T-helper 9 cell (primary cell): ENCODE measurements at regions not wholly inside any gene's neighbourhood (a gene's known extent, or its start where the extent isn't known, plus 50 kb on each side); places are given as distances from the start of the nearest gene placed in this dataset.

Experiments used
- DNase-seq: peaks from one replicate; pipeline ENCODE4 v3.0.0-alpha.2; 2020

DNA sequence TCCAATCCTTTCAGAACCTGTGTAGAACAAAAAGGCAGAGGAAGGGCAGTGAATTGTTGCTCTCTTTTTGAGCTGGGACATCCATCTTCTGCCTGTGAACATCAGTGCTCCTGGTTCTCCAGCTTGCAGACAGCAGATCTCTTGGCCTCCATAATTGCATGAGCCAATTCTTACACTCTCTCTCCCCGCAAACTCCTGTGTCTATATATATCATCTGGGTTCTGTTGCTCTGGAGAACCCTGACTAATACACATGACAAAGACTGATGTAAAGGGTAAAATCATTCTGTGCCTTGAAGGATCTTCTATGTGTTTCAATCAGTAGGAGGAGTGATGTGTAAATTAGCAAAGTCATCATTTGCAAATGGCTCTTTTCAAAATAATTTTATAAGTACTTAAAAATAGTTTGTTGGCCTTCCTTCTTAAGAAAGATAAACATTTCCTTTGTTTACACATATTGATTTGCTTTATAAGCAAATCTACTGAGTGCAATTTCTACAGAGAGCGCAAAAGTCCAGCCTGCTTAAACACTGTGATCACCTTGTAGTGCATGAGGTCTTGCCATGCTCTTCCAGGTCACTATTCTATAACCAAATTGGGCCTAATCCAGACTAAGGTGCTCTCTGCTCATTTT, 154.9 kb upstream of the ANKRD28 start:
- DNase-seq: no peak

- DNase-seq: no peak
Measured at GRCh38 chr3:15953841-15954240, 156.1 kb upstream of the ANKRD28 start.

DNA sequence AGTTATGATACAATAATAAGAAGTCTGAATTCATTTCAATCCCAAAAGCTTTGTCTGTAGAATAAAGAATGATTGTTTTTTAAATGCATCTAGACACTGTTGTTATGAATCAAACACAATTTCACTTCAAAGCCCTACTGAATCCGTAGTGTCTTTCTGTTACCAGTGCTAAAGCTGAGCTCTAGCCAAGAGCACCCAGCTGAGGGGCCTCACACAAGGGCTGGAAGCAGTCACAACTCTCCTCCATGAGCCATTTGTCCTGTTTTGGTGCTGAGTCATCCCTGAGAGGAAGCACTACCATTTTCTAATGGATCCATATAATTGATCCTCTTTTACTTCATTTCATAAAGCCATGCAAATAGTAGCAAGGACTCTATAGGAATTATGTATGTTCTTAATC, 158.2 kb upstream of the ANKRD28 start:
- DNase-seq: no peak

DNA sequence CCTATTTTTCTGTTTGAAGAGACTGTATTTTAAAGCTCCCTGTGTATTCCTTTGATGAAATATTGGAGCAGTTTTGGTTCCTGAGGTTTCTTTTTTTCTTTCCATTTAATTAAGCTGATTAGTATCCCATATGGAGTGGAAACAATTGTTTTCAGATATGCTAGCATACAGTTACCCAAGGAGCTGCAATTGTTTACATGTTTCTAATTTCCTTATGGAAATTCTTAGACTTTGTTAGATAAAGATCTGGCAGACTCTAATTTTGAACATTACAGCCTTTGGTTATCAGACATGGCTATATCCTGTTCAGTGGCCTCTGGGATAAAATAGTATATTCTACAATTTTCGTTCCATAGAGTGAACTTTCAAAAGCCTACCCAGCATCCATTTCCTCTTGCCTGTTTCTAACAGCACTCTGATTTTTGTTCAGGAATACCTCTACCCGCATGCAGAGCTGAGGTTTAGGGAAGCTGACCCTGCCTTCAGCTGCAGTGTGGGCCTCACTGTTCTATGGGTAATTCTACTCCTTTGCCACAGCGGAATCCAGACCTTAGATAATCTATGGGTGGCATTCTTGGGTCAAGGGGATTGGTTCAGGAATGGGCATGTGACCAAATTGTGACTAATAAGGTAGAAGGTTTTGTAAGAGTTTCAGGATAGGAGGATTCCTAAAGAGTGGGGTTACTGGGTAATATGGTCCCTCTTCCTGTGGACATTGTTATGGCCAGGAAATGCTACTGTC, 161.1 kb upstream of the ANKRD28 start:
- DNase-seq: no peak

DNA sequence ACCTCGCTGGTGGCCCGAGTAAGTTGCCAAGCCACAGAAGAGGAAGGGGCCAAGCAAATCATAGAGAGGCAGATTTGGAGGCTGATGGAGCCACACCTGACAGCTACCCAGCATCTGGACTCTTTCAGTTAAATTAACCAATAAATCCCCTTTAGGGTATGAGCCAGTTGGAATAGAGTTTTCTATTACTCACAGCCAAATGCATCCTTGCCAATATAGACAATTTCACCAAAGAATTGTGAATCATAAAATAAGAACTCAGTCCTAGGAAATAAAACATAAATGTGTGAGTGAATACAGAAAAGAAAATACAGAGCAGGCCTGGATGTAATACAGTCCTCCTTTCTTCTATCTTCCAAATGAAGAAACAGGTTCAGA, 161.6 kb upstream of the ANKRD28 start:
- no peak for DNase-seq

DNA sequence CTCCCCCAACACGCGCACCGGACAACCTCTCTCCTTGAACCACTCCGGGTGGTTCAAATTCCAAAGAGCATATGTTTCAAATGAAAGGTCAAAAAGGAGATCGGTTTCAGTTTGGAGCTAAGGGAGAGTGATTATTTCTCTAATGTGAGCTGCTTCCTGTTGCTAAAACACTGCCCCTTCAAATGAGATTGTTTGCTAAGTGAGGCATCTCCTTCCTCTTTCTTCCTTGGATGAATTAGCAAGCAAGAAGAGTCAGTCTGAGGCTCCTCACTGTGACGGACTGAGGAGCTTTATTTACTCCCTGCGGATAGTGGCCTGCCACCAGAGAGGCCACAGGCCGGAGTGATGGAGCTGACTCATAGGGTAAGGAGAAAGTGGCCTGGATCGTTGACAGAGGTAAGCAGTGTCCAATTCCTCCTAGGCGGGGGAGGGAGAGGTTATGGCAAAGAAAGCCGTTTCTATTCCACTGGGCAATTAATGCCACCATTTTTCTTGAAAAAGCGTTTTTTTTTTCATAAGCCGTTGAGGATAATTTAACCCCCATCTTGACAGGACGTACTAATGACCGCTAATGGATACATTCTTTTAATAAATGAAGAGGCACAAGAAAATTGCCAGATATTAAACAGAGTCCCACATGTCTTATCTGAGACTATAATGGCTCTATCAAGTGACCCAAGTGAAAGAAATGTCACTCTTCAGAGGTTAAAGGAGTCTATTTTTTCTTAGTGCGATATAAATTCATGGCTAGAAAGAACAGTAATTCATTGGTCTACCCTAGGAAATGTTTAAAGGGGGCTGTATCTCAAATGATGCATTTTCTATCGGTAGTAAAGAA, 167.0 kb upstream of the ANKRD28 start:
- no peak for DNase-seq

DNA sequence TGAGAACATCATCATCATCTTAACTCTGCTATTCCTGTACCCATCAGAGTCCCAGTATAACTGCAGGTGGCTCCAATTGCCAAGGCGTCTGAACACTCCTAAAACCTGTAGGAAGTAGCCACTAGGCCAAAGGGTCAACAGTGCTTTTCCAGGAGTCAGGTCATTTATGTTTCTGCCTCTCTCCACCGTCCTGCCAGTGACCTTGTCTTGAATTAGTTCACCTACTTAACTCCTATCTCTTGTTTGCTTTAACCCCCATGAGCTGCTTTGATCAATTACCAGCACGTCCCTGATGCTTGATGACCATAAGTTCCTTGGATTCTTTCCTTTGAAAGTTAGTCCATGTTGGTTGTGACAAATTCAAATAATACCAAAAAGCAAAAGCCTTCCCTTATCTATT, 169.8 kb upstream of the ANKRD28 start:
- DNase-seq: no peak

DNA sequence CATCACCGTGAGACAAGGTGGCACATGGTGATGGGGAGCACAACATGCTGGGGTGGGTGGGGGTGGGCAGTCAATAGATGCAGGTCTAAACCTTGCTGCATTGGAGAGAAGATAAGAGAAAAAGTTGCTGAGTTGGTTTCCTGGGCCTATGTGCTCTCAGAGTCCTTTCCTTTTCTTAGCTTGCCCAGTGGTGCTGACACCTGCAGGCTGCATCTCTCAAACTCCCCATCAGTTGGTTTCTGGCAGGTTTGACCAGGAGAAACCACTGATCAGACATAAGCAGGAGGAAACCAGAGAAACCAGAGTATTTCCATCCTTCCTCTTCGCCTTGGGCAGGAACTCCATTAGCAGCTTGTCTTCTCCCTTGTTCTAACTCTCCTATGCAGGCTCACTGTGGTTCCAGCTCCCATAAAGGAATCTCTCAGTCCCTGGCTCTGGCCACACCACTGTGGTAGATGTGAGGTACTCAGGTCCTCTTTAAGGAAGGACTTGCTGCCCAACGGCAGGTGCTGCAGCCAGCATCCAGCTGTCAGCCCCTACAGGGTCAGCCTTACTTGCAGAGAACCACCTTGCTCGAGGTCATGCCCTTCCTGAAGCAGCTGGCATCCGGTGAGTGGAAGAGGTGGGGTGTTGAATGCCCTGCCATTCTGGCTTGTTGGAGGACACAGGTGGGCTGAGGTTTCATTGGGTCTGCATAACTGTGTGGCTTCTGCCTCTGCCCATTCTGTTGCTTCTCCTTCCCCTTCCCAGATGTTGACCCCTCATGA, 172.3 kb upstream of the ANKRD28 start:
- no peak for DNase-seq

DNA sequence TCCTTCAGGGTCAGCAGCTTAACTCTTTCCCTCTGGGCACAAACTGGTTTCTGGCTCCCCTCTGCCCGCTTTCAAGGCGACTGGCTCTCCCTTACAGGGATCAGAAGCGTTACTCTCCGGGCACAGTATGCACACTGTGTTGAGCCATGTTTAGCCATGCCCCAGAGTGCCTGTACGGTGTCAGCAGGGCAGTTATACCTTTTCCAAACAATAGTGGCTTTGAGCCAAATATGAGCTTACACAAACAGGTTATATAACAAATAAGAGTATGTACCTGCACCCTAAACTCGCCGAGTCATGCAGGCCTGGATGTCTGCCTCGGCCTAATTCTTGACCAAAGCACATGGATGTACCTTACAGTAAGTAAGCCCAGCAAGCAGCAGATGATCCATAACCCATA, 175.6 kb upstream of the ANKRD28 start:
- DNase-seq: no peak

DNA sequence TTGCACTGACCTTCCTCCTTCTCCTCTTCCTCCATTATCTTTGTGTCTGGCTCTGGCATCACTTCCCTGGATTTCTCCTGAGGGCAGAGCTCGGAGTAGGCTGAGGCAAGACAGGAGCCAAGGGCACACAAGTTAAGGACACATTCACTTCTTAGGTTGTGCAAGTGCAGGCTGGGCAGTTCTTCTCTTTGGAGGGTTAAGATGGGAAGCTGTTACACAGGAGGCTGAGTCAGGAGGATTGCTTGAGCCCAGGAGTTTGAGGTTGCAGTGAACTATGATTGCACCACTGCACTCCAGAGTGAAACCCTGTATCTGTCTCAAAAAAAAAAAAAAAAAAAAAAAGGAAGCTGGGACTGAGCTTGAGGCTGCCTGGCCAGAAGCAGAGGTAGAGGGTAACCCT, 176.2 kb upstream of the ANKRD28 start:
- DNase-seq: no peak

DNA sequence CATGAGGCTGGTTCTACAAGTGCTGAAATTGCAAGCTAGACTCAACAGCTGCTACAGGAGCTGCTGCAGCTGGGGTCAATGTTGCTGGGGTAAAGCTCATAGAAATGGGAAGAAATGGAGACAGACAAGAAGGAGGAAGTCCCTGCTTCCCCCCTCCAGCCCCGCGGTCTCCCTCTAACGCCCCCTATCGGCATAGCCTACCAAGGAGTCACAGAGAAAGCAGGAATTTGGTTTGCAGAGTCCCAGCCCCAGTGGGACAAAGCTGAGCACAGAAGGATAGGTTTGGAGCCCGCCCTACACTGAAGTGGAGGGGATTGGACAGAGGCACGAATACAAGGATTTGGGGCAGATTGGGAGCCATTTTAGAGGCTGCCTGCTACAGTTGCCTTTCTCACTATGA, 176.9 kb upstream of the ANKRD28 start:
- DNase-seq: no peak

GRCh38 chr3:15976524-15976923, 178.7 kb upstream of the ANKRD28 start:
- no peak for DNase-seq

DNA sequence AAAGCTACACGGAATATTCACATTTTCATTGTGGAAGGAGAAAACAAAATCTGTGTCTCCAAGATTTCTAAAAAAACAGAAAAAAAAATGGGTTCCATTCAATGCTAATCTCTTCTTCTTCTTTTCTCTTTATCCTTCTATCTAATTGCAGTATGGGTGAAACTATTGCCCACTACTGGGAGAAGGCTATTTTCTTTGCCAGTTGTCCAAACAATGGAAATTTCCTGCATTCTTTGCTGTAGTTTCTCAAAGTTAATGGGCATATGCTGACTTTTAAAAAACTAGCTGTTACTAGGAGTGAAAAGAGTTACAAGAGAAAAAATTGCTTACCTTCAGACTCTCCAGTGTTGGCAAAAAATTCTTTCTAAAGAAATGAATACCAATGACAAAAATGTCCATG, 179.3 kb upstream of the ANKRD28 start:
- no peak for DNase-seq

GRCh38 chr3:15977598-15978232, 179.9 kb upstream of the ANKRD28 start:
- no peak for DNase-seq

- DNase-seq: no peak
Measured at GRCh38 chr3:15978801-15979200, 181.0 kb upstream of the ANKRD28 start.

GRCh38 chr3:15979495-15979894, 181.7 kb upstream of the ANKRD28 start:
- DNase-seq: no peak

DNA sequence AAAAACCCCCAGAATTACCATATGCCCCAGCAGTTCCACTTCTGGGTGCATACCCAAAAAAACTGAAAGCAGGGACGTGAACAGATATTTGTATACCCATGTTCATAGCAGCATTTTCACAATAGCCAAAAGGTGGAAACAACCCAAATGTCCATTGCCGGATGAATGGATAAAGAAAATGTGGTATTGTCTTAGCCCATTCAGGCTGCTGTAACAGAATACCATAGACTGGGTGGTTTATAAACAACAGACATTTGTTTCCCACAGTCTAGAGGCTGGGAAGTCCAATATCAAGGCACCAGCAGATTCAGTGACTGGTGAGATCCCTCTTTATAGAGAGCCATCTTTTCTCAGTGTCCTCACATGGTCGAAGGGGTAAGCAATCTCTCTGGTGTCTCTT, 182.1 kb upstream of the ANKRD28 start:
- no peak for DNase-seq

GRCh38 chr3:15982243-15982642, 184.5 kb upstream of the ANKRD28 start:
- no peak for DNase-seq

GRCh38 chr3:15982667-15983196, 185.0 kb upstream of the ANKRD28 start:
- no peak for DNase-seq

GRCh38 chr3:15983232-15983631, 185.5 kb upstream of the ANKRD28 start:
- no peak for DNase-seq

DNA sequence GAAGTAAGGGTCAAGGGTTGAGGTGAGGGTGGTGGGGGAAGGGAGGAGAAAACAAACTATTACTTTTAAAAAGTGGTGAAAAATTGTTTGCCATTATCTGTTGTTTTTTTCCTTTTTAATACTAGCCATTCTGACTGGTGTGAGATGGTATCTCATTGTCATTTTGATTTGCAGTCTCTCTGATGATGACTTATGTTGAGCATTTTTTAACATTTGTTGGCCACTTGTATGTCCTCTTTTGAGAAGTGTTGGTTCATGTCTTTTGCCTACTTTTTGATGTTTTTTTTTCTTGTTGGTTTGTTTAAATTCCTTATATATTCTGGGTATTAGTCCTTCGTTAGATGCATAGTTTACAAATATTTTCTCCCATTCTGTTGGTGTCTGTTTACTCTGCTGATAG, 185.9 kb upstream of the ANKRD28 start:
- no peak for DNase-seq

- DNase-seq: no peak
Measured at GRCh38 chr3:15989419-15989818, 185.1 kb upstream of the GALNT15 start.
